Left lobe of liver (tissue), 2 donors: ENCODE measurements at regions not wholly inside any gene's neighbourhood (a gene's known extent, or its start where the extent isn't known, plus 50 kb on each side); places are given as distances from the start of the nearest gene placed in this dataset.
"Not testable (repeated sequence)": the region's sequence is repeated elsewhere in the genome, so short reads cannot be mapped to it uniquely, and the experiment has no call there.

Experiments used
- ATAC-seq: fragments of 200-7000 bp; cut with Tn5 transposase; one replicate; pipeline ENCODE4 v1.9.1; 2020; ENCODE audit warnings: mild to moderate bottlenecking, moderate library complexity
- DNase-seq: peaks from one replicate; pipeline ENCODE4 v3.0.0-alpha.2; 2020; ENCODE audit warnings: low spot score
- donor health status: DM: no; HTN: no; CAD: no; lungs with moderate emphysema.
- donor health status: DM: no; HTN: yes; CAD: no.

- not testable (repeated sequence) for ATAC-seq, DNase-seq
Measured at GRCh38 chr2:111280709-111281286, 160.1 kb downstream of the BCL2L11 start.

DNA sequence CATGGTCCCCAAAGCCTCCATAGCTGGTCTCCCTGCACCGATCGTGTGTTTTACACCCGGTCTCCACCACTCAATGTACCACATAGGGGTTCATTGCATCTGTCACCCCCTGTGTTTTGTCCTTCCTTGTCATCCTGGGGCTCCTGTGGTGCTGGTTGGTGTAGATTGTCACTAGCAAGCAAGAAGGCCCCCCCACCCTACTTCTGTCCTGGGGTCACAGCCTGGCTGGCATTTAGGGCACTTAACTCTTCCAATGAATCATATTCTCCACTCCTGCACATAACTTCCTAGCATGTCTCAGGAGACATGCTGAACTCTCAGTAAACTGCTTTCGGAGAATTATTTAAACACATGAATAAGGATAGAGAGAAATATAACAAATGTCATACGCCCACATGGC lies 161.4 kb downstream of the BCL2L11 start:
- not testable (repeated sequence) for DNase-seq, ATAC-seq

GRCh38 chr2:111287646-111288568 lies 167.2 kb downstream of the BCL2L11 start:
- not testable (repeated sequence) for ATAC-seq, DNase-seq

DNA sequence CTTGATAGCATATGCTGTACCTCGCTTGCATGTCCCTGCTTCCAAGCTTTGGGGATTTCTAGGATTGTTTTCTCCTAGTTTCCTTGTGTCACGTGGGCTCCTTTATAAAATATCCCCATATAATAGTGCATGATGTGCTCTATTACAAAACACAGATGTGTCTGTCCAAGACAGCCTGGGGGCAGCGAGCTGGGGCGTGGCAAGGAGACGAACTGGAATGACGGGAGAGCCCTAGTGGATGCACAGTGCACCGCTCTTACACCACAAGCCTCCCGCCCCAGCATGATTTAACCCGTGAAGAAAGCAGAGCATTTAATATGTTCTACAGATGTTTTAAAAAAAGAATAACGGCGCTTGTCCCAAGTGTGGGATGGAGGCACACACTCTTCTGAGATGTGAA lies 169.7 kb downstream of the BCL2L11 start:
- not testable (repeated sequence) for DNase-seq, ATAC-seq

DNA sequence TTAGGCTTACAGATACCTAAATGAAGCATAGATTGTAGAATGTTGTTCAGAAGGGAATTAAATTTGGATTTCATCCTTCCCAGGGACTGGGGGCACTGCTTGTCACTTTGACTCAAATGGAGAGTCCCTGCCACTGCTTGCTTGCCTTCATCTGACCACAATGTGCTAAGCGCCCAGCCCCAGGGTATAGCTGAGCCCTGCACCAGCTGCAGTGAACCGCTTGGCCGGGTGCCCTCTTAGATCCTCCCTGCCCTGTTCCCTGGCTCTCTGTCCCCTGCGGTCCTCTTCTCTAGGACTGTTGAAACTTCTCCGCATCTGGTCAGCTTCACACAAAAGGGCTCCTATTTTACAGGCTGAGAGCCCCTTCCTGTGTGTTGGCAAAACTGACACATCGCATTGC lies 170.9 kb downstream of the BCL2L11 start:
- not testable (repeated sequence) for DNase-seq
- ATAC-seq, result peak; percentile 80

GRCh38 chr2:111292232-111292968 lies 171.7 kb downstream of the BCL2L11 start:
- DNase-seq (peak; percentile 76), ATAC-seq (peak; percentile 80)

- ATAC-seq, result peak; percentile 42
- DNase-seq, result not testable (repeated sequence)
Measured at GRCh38 chr2:111294699-111295098, 174.0 kb downstream of the BCL2L11 start.

DNA sequence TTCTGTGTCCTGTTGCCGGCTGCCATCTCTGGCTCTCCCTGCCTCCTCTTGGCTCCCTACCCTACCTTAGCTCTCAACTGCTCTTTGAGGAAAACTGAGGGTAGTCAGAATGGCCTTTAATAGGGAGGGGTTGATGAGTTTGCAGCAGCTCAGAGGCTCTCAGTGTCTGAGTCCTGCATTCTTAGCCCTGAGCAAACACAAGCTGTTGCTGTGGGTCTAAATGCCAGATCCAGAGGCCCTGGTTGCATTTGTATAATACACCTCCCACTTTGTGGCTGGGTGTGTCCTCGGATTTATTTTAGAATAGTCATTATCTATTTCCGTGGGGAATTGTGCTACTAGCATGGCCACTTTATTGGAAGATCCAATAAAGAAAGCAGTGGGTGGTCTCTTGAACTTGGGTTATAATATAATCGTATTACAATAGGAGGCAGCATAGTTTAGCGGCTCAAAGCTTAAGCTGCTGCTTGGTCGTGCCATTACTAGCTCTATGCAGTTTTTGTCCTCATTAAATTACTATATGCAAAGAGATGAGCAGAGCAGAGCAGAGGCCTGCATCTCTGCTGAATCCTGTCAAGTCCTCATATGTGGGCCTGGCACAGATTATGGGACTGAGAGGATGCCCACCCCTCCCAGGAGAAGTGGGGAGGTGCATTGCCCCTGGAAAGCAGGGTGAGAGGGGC lies 175.5 kb downstream of the BCL2L11 start:
- not testable (repeated sequence) for ATAC-seq, DNase-seq

DNA sequence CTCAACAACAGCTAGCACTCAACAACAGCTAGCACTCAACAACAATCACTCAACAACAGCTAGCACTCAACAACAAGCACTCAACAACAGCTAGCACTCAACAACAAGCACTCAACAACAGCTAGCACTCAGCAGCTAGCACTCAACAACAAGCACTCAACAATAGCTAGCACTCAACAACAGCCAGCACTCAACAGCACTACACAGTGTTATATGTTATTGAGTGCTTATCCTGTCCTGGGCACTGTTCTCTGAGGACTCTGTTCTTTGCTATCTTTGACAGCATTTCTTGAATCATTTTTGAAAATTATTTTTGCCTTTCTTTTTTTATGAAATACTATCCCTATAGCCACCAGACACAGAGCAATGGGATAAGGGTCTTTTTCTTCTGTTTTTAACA lies 176.4 kb downstream of the BCL2L11 start:
- not testable (repeated sequence) for DNase-seq, ATAC-seq

DNA sequence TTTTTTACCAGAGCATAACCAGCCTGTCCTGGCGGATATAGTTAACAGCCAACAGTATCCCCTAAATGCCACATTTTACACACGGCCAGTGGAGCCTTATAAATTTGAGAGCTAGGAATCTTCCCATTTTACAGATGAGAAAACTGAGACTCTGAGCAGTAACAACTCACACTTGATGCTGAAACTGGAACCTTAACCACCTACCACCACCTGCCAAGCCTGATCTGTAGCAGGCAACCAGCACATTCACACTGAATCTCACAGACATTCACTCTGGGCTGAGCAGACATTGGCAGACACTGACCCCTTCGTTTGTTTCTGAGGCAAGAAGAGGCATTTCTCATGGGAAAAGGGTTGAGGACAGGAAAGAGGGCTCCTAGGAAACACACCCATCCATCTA lies 178.2 kb downstream of the BCL2L11 start:
- ATAC-seq, DNase-seq: not testable (repeated sequence)

DNA sequence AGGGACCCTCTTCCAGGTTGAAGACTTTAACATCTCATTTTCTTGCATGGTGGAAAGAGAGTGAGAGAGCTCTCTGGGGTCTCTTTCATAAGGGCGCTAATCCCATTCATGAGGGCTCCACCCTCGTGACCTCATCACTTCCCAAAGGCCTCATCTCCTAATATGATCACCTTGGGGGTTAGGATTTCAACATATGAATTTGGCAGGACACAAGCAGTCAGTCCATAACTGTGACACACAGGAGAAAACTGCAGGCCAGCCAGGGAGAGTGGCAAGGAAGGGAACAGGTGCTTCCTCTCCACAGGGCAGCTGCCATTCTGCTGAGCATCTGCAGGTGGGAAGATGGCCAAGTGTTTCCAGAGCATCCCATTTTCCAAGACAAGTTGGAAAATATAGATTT lies 178.9 kb downstream of the BCL2L11 start:
- ATAC-seq, DNase-seq: not testable (repeated sequence)

GRCh38 chr2:111301677-111302076 lies 181.0 kb downstream of the BCL2L11 start:
- not testable (repeated sequence) for DNase-seq, ATAC-seq

- DNase-seq, result not testable (repeated sequence)
- peak; percentile 44 for ATAC-seq
Measured at GRCh38 chr2:111302397-111303218, 181.9 kb downstream of the BCL2L11 start.

- DNase-seq, ATAC-seq: not testable (repeated sequence)
Measured at GRCh38 chr2:111307302-111307701, 186.6 kb downstream of the BCL2L11 start.

- ATAC-seq, DNase-seq: not testable (repeated sequence)
Measured at GRCh38 chr2:111309231-111310075, 188.7 kb downstream of the BCL2L11 start.

GRCh38 chr2:111310395-111310794 lies 189.7 kb downstream of the BCL2L11 start:
- ATAC-seq (peak; percentile 88), DNase-seq (peak; percentile 65)

- DNase-seq, result not testable (repeated sequence)
- ATAC-seq, result peak; percentile 72
Measured at GRCh38 chr2:111311568-111311967, 190.9 kb downstream of the BCL2L11 start.

- DNase-seq, result not testable (repeated sequence)
- peak; percentile 6 for ATAC-seq
Measured at GRCh38 chr2:111312897-111313607, 192.3 kb downstream of the BCL2L11 start.
